ENCODE measurements at regions not wholly inside any gene's neighbourhood (a gene's known extent, or its start where the extent isn't known, plus 50 kb on each side); places are given as distances from the start of the nearest gene placed in this dataset.

DNA sequence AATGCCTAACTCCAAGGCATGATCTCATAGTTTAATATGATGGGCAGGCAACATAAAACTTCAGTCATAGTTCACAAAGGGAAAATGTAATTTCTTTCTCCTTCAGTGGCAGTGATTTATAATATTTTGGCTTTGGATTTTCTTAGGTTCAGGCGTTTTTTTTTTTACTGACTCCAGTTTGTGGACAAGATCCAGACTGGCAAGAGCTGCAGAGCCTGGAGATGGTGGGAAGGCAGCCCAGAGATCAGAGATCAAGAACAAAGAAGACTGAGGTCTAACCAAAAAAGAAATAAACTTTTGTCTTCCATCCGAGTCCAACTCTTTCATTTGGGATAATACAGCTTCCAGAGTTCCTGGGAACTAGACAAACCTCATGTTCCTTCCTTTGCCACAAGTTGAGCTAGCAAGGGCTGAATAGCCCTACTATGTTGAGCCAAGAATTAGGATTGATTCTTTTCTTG, 215.3 kb upstream of the SETBP1 start:
- TF ChIP-seq CTCF (conservative IDR thresholded peaks at IDR 0.05; ENCODE audit: low read depth, low read length), result no peak
- TF ChIP-seq EZH2 (IDR thresholded peaks at IDR 0.05; ENCODE audit: borderline replicate concordance, low read depth, low read length, poor library complexity, severe bottlenecking), result no peak

All from A673 (cell line).